IMR-90 (cell line): ENCODE measurements at regions not wholly inside any gene's neighbourhood (a gene's known extent, or its start where the extent isn't known, plus 50 kb on each side); places are given as distances from the start of the nearest gene placed in this dataset.

Experiments
- CTCF ChIP-seq: conservative IDR thresholded peaks from 2 replicates; pipeline ENCODE4 v1.5.1; 2012; ENCODE audit warnings: mild to moderate bottlenecking, low read depth, low read length, improper control_type of control experiment
- MAFK ChIP-seq: IDR thresholded peaks from 2 replicates; pipeline ENCODE4 v1.6.1; 2012; ENCODE audit warnings: low read depth, low read length, improper control_type of control experiment
- POLR2A ChIP-seq: IDR thresholded peaks from 2 replicates; pipeline ENCODE4 v1.6.1; 2012; ENCODE audit warnings: mild to moderate bottlenecking, low read depth, low read length
- USF2 ChIP-seq: fragments of 150-350 bp; IDR thresholded peaks from 2 replicates; pipeline ENCODE4 v1.6.1; 2017; ENCODE audit warnings: mild to moderate bottlenecking, antibody characterized with exemption, low read length, low read depth

GRCh38 chrX:139475432-139475831, 55.1 kb upstream of the F9 start:
- TF ChIP-seq CTCF, result no peak
- TF ChIP-seq MAFK, result no peak
- no peak for TF ChIP-seq POLR2A
- TF ChIP-seq USF2, result no peak
